K562 (cell line): ENCODE measurements at regions not wholly inside any gene's neighbourhood (a gene's known extent, or its start where the extent isn't known, plus 50 kb on each side); places are given as distances from the start of the nearest gene placed in this dataset.

Experiments
- ATAC-seq: fragments of 200-7000 bp; cut with Tn5 transposase; 3 replicates; pipeline ENCODE4 v1.9.1; 2020; ENCODE audit warnings: moderate library complexity
- BruUV-seq: library from RNA; stranded (reverse); fragments of 400-500 nt; replicated peaks from 2 replicates; lab custom pipeline; 2021; lab: Mats Ljungman, UMichigan
- CTCF ChIA-PET: fragments of 300-600 bp; formaldehyde crosslinking; extraction: SDS; loops from one replicate; lab custom pipeline; 2021; ENCODE audit warnings: low intra/inter-chr PET ratio; lab: Yijun Ruan, JAX
- POLR2A ChIA-PET: fragments of 300-600, 350-650 bp; sonication (Branson Sonifier 250); formaldehyde crosslinking; extraction: SDS; loops from one replicate; lab custom pipeline; 2021; ENCODE audit warnings: antibody characterized with exemption, inconsistent platforms; lab: Yijun Ruan, JAX
- DNase-seq, 4 experiments: peaks; one replicate each; pipeline versions ENCODE4 v3.0.0 to v3.0.0-alpha.2; 2011 to 2018; ENCODE audit warnings: low spot score in 3 of 4, mixed read lengths in 3 of 4; ENCODE audit errors: extremely low read depth in 1 of 4
- FAIRE-seq: peaks from 2 replicates; lab custom pipeline; 2011; peaks lifted over from hg19 to GRCh38; lab: Jason Lieb, UNC
- H2AFZ ChIP-seq: 2 replicates; pipeline ENCODE4 v1.6.0; 2011; ENCODE audit warnings: low read depth, low read length, control low read depth, inconsistent platforms
- H3K27ac ChIP-seq: fragments of 200-600 bp; 3 replicates; pipeline ENCODE4 v1.8.0; 2011; ENCODE audit warnings: low read depth, mild to moderate bottlenecking, control low read depth, inconsistent platforms, low read length, moderate library complexity, mixed read lengths; ENCODE audit errors: extremely low read depth
- H3K27me3 ChIP-seq, 2 experiments: fragments of 300-600 bp in 1 of 2; 2 replicates in 1 of 2; 3 replicates in 1 of 2; pipeline versions ENCODE4 v1.6.0 to v1.8.0; 2011; ENCODE audit warnings: inconsistent platforms in 2 of 2, low read length in 2 of 2, mild to moderate bottlenecking in 1 of 2, mixed read lengths in 1 of 2, moderate library complexity in 1 of 2; ENCODE audit not compliant: control insufficient read depth in 2 of 2, insufficient read depth in 2 of 2
- H3K36me3 ChIP-seq: fragments of 300-600 bp; 3 replicates; pipeline ENCODE4 v1.8.0; 2011; ENCODE audit warnings: mild to moderate bottlenecking, low read length, inconsistent platforms; ENCODE audit not compliant: control insufficient read depth, insufficient read depth
- H3K4me1 ChIP-seq, 2 experiments: fragments of 200-600 bp in 1 of 2; replicated peaks in 1 of 2; 2 replicates in 1 of 2; 3 replicates in 1 of 2; pipeline versions ENCODE4 v1.5.1 to v1.8.0; 2011; ENCODE audit warnings: inconsistent platforms in 2 of 2, low read length in 2 of 2, mild to moderate bottlenecking in 1 of 2, mixed read lengths in 1 of 2, moderate library complexity in 1 of 2; ENCODE audit not compliant: control insufficient read depth in 2 of 2, insufficient read depth in 2 of 2
- H3K4me2 ChIP-seq: 2 replicates; pipeline ENCODE4 v1.6.1; 2011; ENCODE audit warnings: low read length, control low read depth, inconsistent platforms, mixed read lengths; ENCODE audit not compliant: insufficient read depth
- H3K4me3 ChIP-seq: fragments of 200-600 bp; sonication (generic), shearing (Covaris generic); 2 replicates; pipeline ENCODE4 v1.5.1; 2016; ENCODE audit warnings: control low read depth, inconsistent platforms
- H3K79me2 ChIP-seq: fragments of 200-600 bp; 3 replicates; pipeline ENCODE4 v1.8.0; 2011; ENCODE audit warnings: low read length, inconsistent platforms; ENCODE audit not compliant: control insufficient read depth, insufficient read depth
- H3K9ac ChIP-seq, 2 experiments: 2 replicates each; pipeline versions ENCODE4 v1.6.0 to v1.6.1; 2011; ENCODE audit warnings: low read depth in 2 of 2, low read length in 2 of 2, control low read depth in 1 of 2, inconsistent platforms in 1 of 2, mild to moderate bottlenecking in 1 of 2, mixed read lengths in 1 of 2; ENCODE audit not compliant: insufficient read depth in 1 of 2
- H3K9me1 ChIP-seq: one replicate; pipeline ENCODE4 v1.6.0; 2011; ENCODE audit warnings: inconsistent platforms, mild to moderate bottlenecking, low read length, moderate library complexity; ENCODE audit not compliant: control insufficient read depth, insufficient read depth
- H3K9me3 ChIP-seq: replicated peaks from 2 replicates; pipeline ENCODE4 v1.5.1; 2011; ENCODE audit warnings: low read depth, low read length, inconsistent platforms; ENCODE audit not compliant: control insufficient read depth, insufficient read depth
- H4K20me1 ChIP-seq: replicated peaks from 2 replicates; pipeline ENCODE4 v1.6.1; 2011; ENCODE audit warnings: low read length, inconsistent platforms, mixed read lengths; ENCODE audit not compliant: control insufficient read depth, insufficient read depth
- CTCF ChIP-seq, 3 experiments: IDR thresholded peaks in 2 of 3; conservative IDR thresholded peaks in 1 of 3; 2 replicates each; pipeline ENCODE4 v1.5.1; 2011 to 2012; ENCODE audit warnings: low read length in 3 of 3, mild to moderate bottlenecking in 3 of 3, control low read depth in 2 of 3, improper control_type of control experiment in 1 of 3, inconsistent platforms in 1 of 3, low read depth in 1 of 3, mixed read lengths in 1 of 3, moderate library complexity in 1 of 3; ENCODE audit not compliant: insufficient read depth in 2 of 3
- ETV6 ChIP-seq, 3 experiments: fragments of 150-350 bp in 1 of 3; sonication (generic) in 1 of 3; formaldehyde crosslinking in 1 of 3; IDR thresholded peaks; 2 replicates each; pipeline versions ENCODE4 v1.6.1 to v1.8.0; 2014 to 2022; ENCODE audit warnings: borderline replicate concordance in 2 of 3, low read depth in 2 of 3, antibody characterized with exemption in 1 of 3, low read length in 1 of 3, mild to moderate bottlenecking in 1 of 3, missing genetic modification reagents in 1 of 3
- FOXA3 ChIP-seq, 2 experiments: fragments of 450-650 bp in 1 of 2; sonication (generic) in 1 of 2; formaldehyde crosslinking; IDR thresholded peaks in 1 of 2; conservative IDR thresholded peaks in 1 of 2; 2 replicates each; pipeline versions ENCODE4 v1.4.0 to v1.8.0; 2020 to 2022; ENCODE audit warnings: mild to moderate bottlenecking in 2 of 2, missing genetic modification reagents in 1 of 2
- FOXJ3 ChIP-seq: sonication (generic); formaldehyde crosslinking; IDR thresholded peaks from 2 replicates; pipeline ENCODE4 v1.4.0; 2020; ENCODE audit warnings: mild to moderate bottlenecking, missing genetic modification reagents
- GABPB2 ChIP-seq: fragments of 250-450 bp; sonication (Bioruptor Pico); conservative IDR thresholded peaks from 2 replicates; pipeline ENCODE4 v1.5.1; 2021; ENCODE audit warnings: mild to moderate bottlenecking
- KDM2B ChIP-seq: fragments of 250-450 bp; sonication (Bioruptor Pico); IDR thresholded peaks from 2 replicates; pipeline ENCODE4 v1.8.0; 2021; ENCODE audit warnings: mild to moderate bottlenecking, moderate library complexity
- NCOA2 ChIP-seq, 2 experiments: fragments of 450-650 bp; IDR thresholded peaks; 2 replicates each; pipeline ENCODE4 v1.6.1; 2018; ENCODE audit warnings: mild to moderate bottlenecking in 2 of 2, moderate library complexity in 1 of 2; ENCODE audit not compliant: partially characterized antibody in 2 of 2
- NFE2L1 ChIP-seq: fragments of 450-650 bp; IDR thresholded peaks from 2 replicates; pipeline ENCODE4 v1.6.1; 2016; ENCODE audit warnings: missing genetic modification characterization, low read depth, mild to moderate bottlenecking, missing compliant biosample characterization, moderate library complexity, borderline replicate concordance
- RAD21 ChIP-seq, 2 experiments: fragments of 250-450 bp in 1 of 2; fragments of 450-650 bp in 1 of 2; sonication (Bioruptor Pico) in 1 of 2; formaldehyde crosslinking in 1 of 2; IDR thresholded peaks in 1 of 2; conservative IDR thresholded peaks in 1 of 2; 2 replicates each; pipeline versions ENCODE4 v1.4.0 to v1.8.0; 2020 to 2022; ENCODE audit warnings: mild to moderate bottlenecking in 2 of 2, moderate library complexity in 1 of 2
- RCOR1 ChIP-seq, 2 experiments: IDR thresholded peaks; 2 replicates each; pipeline ENCODE4 v1.6.1; 2012; ENCODE audit warnings: low read depth in 2 of 2, low read length in 2 of 2, borderline replicate concordance in 1 of 2, improper control_type of control experiment in 1 of 2
- SRSF7 ChIP-seq: fragments of 200-400 bp; formaldehyde crosslinking; optimal IDR thresholded peaks from 2 replicates; pipeline ENCODE3; 2017; ENCODE audit warnings: mild to moderate bottlenecking, low read depth, low read length
- THAP12 ChIP-seq: fragments of 250-450 bp; sonication (Bioruptor Pico); IDR thresholded peaks from 2 replicates; pipeline ENCODE4 v1.9.0; 2021; ENCODE audit warnings: mild to moderate bottlenecking, inconsistent platforms
- USF1 ChIP-seq: sonication (generic); formaldehyde crosslinking; IDR thresholded peaks from 2 replicates; pipeline ENCODE4 v1.9.0; 2022; ENCODE audit warnings: mild to moderate bottlenecking, missing genetic modification reagents
- ZNF354B ChIP-seq: fragments of 250-450 bp; sonication (Bioruptor Pico); IDR thresholded peaks from 2 replicates; pipeline ENCODE4 v1.4.0; 2020
- WGBS: fragments of 100-300 bp; shearing (Covaris generic); methylation state at CpG from one replicate; pipeline ENCODE4 v1.1.6; 2016; ENCODE audit warnings: low coverage, mixed read lengths; ENCODE audit not compliant: insufficient coverage; ENCODE audit errors: missing lambda C conversion rate; 5-methylcytosine and 5-hydroxymethylcytosine counted together
- in situ Hi-C: fragments of 300-500 bp; cut with MboI; formaldehyde crosslinking; loops from 4 replicates; pipeline ENCODE4 v1.15.0; 2018; ENCODE audit warnings: inconsistent platforms, mixed read lengths
- intact Hi-C: fragments of 100-400 bp; cut with micrococcal nuclease; formaldehyde crosslinking; loops from 2 replicates; pipeline ENCODE4 v1.14.2; 2022

- TF ChIP-seq THAP12 (no peak), ZNF354B (no peak)
Observed at GRCh38 chr2:11903085-11903606, 156.7 kb downstream of the LPIN1 start (continued).

GRCh38 chr2:11904029-11904428 lies 157.6 kb downstream of the LPIN1 start:
- peak; percentile 70 for ATAC-seq
- no peak overlapping the region for H3K27ac ChIP-seq
- no peaks in the 10 kb centered on the region for H3K9me3 ChIP-seq
- H3K36me3 ChIP-seq = no peaks in the 10 kb centered on the region
- H3K4me1 ChIP-seq = peaks cover 6 to 9% of the 10 kb centered on the region in 2 experiments; a peak in 3 of 5 replicates
- intact Hi-C loops = loop anchor here (5.0 kb wide), 1 partner anchor 42 kb away; no protein-coding TSS in a partner anchor
- no peaks in the 10 kb centered on the region for H4K20me1 ChIP-seq
- FAIRE-seq = no peak
- H3K79me2 ChIP-seq = no peaks in the 10 kb centered on the region
- no peak overlapping the region for H3K4me3 ChIP-seq
- DNase-seq = peak in 2 of 4 experiments; percentile 25 to 38
- CTCF ChIA-PET = no interaction called here
- 42% methylated on average over 5 of the region's 5 CpGs for WGBS
- no peaks in the 10 kb centered on the region for H3K9me1 ChIP-seq
- POLR2A ChIA-PET = interaction anchor here (0.9 kb wide), 1 partner anchor 8 kb away, joined by 4 read pairs; no protein-coding TSS in a partner anchor
- in situ Hi-C loops = no loop called here
- no peak overlapping the region for H2AFZ ChIP-seq
- BruUV-seq = no TSS peak
- no peak overlapping the region for H3K4me2 ChIP-seq
- H3K9ac ChIP-seq = no peak overlapping the region
- no peaks in the 10 kb centered on the region for H3K27me3 ChIP-seq
- no peak for TF ChIP-seq KDM2B (CRISPR knock-in tag)
- TF ChIP-seq NCOA2 (IDR thresholded peaks at IDR 0.05; ENCODE audit: partially characterized antibody in 2 of 2) = no peak
- TF ChIP-seq ETV6 (IDR thresholded peaks at IDR 0.05; ENCODE audit: borderline replicate concordance in 1 of 2, low read depth in 2 of 2, low read length in 1 of 2) = no peak
- TF ChIP-seq ETV6 (CRISPR knock-in tag; IDR thresholded peaks at IDR 0.05; ENCODE audit: borderline replicate concordance) = no peak
- no peak for TF ChIP-seq SRSF7
- no peak for TF ChIP-seq FOXA3 (CRISPR knock-in tag; conservative IDR thresholded peaks at IDR 0.05 in 1 of 2, IDR thresholded peaks at IDR 0.05 in 1 of 2)
- TF ChIP-seq FOXJ3 (CRISPR knock-in tag) = no peak
- 0 out of 4 replicates have a peak, but pooled peaks of 1 of the 2 experiments have one; percentile 12 for TF ChIP-seq RCOR1 (IDR thresholded peaks at IDR 0.05; ENCODE audit: borderline replicate concordance in 1 of 2, low read depth in 2 of 2, low read length in 2 of 2)
- TF ChIP-seq USF1 (CRISPR knock-in tag) = no peak
- TF ChIP-seq NFE2L1 (tag) = no peak
- peak; percentile 26 to 42 (median 40); a peak in 3 of 6 replicates for TF ChIP-seq CTCF (IDR thresholded peaks at IDR 0.05 in 2 of 3, conservative IDR thresholded peaks at IDR 0.05 in 1 of 3; ENCODE audit: insufficient read depth in 2 of 3, low read depth in 1 of 3, low read length in 3 of 3)
- peak in 1 of 2 experiments; percentile 25; a peak in 2 of 4 replicates for TF ChIP-seq RAD21 (CRISPR knock-in tag; conservative IDR thresholded peaks at IDR 0.05 in 1 of 2, IDR thresholded peaks at IDR 0.05 in 1 of 2)
- no peak for TF ChIP-seq GABPB2
